K562 (cell line): ENCODE measurements at regions not wholly inside any gene's neighbourhood (a gene's known extent, or its start where the extent isn't known, plus 50 kb on each side); places are given as distances from the start of the nearest gene placed in this dataset.

ENCODE experiments used
- ATAC-seq: fragments of 200-7000 bp; cut with Tn5 transposase; 3 replicates; pipeline ENCODE4 v1.9.1; 2020; ENCODE audit warnings: moderate library complexity
- BruUV-seq: library from RNA; stranded (reverse); fragments of 400-500 nt; replicated peaks from 2 replicates; lab custom pipeline; 2021; lab: Mats Ljungman, UMichigan
- CTCF ChIA-PET: fragments of 300-600 bp; formaldehyde crosslinking; extraction: SDS; loops from one replicate; lab custom pipeline; 2021; ENCODE audit warnings: low intra/inter-chr PET ratio; lab: Yijun Ruan, JAX
- POLR2A ChIA-PET: fragments of 300-600, 350-650 bp; sonication (Branson Sonifier 250); formaldehyde crosslinking; extraction: SDS; loops from one replicate; lab custom pipeline; 2021; ENCODE audit warnings: antibody characterized with exemption, inconsistent platforms; lab: Yijun Ruan, JAX
- DNase-seq, 4 experiments: peaks; one replicate each; pipeline versions ENCODE4 v3.0.0 to v3.0.0-alpha.2; 2011 to 2018; ENCODE audit warnings: low spot score in 3 of 4, mixed read lengths in 3 of 4; ENCODE audit errors: extremely low read depth in 1 of 4
- FAIRE-seq: peaks from 2 replicates; lab custom pipeline; 2011; peaks lifted over from hg19 to GRCh38; lab: Jason Lieb, UNC
- H2AFZ ChIP-seq: 2 replicates; pipeline ENCODE4 v1.6.0; 2011; ENCODE audit warnings: low read depth, low read length, control low read depth, inconsistent platforms
- H3K27ac ChIP-seq: fragments of 200-600 bp; 3 replicates; pipeline ENCODE4 v1.8.0; 2011; ENCODE audit warnings: low read depth, mild to moderate bottlenecking, control low read depth, inconsistent platforms, low read length, moderate library complexity, mixed read lengths; ENCODE audit errors: extremely low read depth
- H3K27me3 ChIP-seq, 2 experiments: fragments of 300-600 bp in 1 of 2; 2 replicates in 1 of 2; 3 replicates in 1 of 2; pipeline versions ENCODE4 v1.6.0 to v1.8.0; 2011; ENCODE audit warnings: inconsistent platforms in 2 of 2, low read length in 2 of 2, mild to moderate bottlenecking in 1 of 2, mixed read lengths in 1 of 2, moderate library complexity in 1 of 2; ENCODE audit not compliant: control insufficient read depth in 2 of 2, insufficient read depth in 2 of 2
- H3K36me3 ChIP-seq: fragments of 300-600 bp; 3 replicates; pipeline ENCODE4 v1.8.0; 2011; ENCODE audit warnings: mild to moderate bottlenecking, low read length, inconsistent platforms; ENCODE audit not compliant: control insufficient read depth, insufficient read depth
- H3K4me1 ChIP-seq, 2 experiments: fragments of 200-600 bp in 1 of 2; replicated peaks in 1 of 2; 2 replicates in 1 of 2; 3 replicates in 1 of 2; pipeline versions ENCODE4 v1.5.1 to v1.8.0; 2011; ENCODE audit warnings: inconsistent platforms in 2 of 2, low read length in 2 of 2, mild to moderate bottlenecking in 1 of 2, mixed read lengths in 1 of 2, moderate library complexity in 1 of 2; ENCODE audit not compliant: control insufficient read depth in 2 of 2, insufficient read depth in 2 of 2
- H3K4me2 ChIP-seq: 2 replicates; pipeline ENCODE4 v1.6.1; 2011; ENCODE audit warnings: low read length, control low read depth, inconsistent platforms, mixed read lengths; ENCODE audit not compliant: insufficient read depth
- H3K4me3 ChIP-seq: fragments of 200-600 bp; sonication (generic), shearing (Covaris generic); 2 replicates; pipeline ENCODE4 v1.5.1; 2016; ENCODE audit warnings: control low read depth, inconsistent platforms
- H3K79me2 ChIP-seq: fragments of 200-600 bp; 3 replicates; pipeline ENCODE4 v1.8.0; 2011; ENCODE audit warnings: low read length, inconsistent platforms; ENCODE audit not compliant: control insufficient read depth, insufficient read depth
- H3K9ac ChIP-seq, 2 experiments: 2 replicates each; pipeline versions ENCODE4 v1.6.0 to v1.6.1; 2011; ENCODE audit warnings: low read depth in 2 of 2, low read length in 2 of 2, control low read depth in 1 of 2, inconsistent platforms in 1 of 2, mild to moderate bottlenecking in 1 of 2, mixed read lengths in 1 of 2; ENCODE audit not compliant: insufficient read depth in 1 of 2
- H3K9me1 ChIP-seq: one replicate; pipeline ENCODE4 v1.6.0; 2011; ENCODE audit warnings: inconsistent platforms, mild to moderate bottlenecking, low read length, moderate library complexity; ENCODE audit not compliant: control insufficient read depth, insufficient read depth
- H3K9me3 ChIP-seq: replicated peaks from 2 replicates; pipeline ENCODE4 v1.5.1; 2011; ENCODE audit warnings: low read depth, low read length, inconsistent platforms; ENCODE audit not compliant: control insufficient read depth, insufficient read depth
- H4K20me1 ChIP-seq: replicated peaks from 2 replicates; pipeline ENCODE4 v1.6.1; 2011; ENCODE audit warnings: low read length, inconsistent platforms, mixed read lengths; ENCODE audit not compliant: control insufficient read depth, insufficient read depth
- BDP1 ChIP-seq: IDR thresholded peaks from 3 replicates; pipeline ENCODE4 v1.6.1; 2011; ENCODE audit not compliant: insufficient read length, insufficient read depth
- HOMEZ ChIP-seq: fragments of 250-450 bp; sonication (Bioruptor Pico); IDR thresholded peaks from 2 replicates; pipeline ENCODE4 v1.4.0; 2020; ENCODE audit warnings: mild to moderate bottlenecking, moderate library complexity
- KHSRP ChIP-seq: fragments of 450-650 bp; IDR thresholded peaks from 2 replicates; pipeline ENCODE4 v1.6.1; 2017
- PML ChIP-seq: IDR thresholded peaks from 2 replicates; pipeline ENCODE4 v1.6.1; 2012; ENCODE audit warnings: low read length, inconsistent platforms
- PREB ChIP-seq: sonication (generic); formaldehyde crosslinking; IDR thresholded peaks from 2 replicates; pipeline ENCODE4 v1.8.1; 2023; ENCODE audit warnings: mild to moderate bottlenecking, missing genetic modification reagents
- PURB ChIP-seq: sonication (generic); formaldehyde crosslinking; IDR thresholded peaks from 2 replicates; pipeline ENCODE4 v1.9.0; 2021; ENCODE audit warnings: low read depth, mild to moderate bottlenecking, missing genetic modification reagents
- RFX1 ChIP-seq: fragments of 450-650 bp; IDR thresholded peaks from 2 replicates; pipeline ENCODE4 v1.6.1; 2016; ENCODE audit warnings: mild to moderate bottlenecking, moderate library complexity
- SMARCB1 ChIP-seq: IDR thresholded peaks from 2 replicates; pipeline ENCODE4 v1.6.1; 2011; ENCODE audit warnings: improper control_type of control experiment, low read depth; ENCODE audit not compliant: insufficient read length
- TFAM ChIP-seq: fragments of 250-450 bp; sonication (Bioruptor Pico); conservative IDR thresholded peaks from 2 replicates; pipeline ENCODE4 v1.5.0; 2021; ENCODE audit warnings: mild to moderate bottlenecking, moderate library complexity
- ZNF140 ChIP-seq: fragments of 250-450 bp; sonication (Bioruptor Pico); IDR thresholded peaks from 2 replicates; pipeline ENCODE4 v1.8.0; 2021; ENCODE audit warnings: moderate library complexity, mild to moderate bottlenecking, inconsistent platforms
- ZNF41 ChIP-seq: fragments of 250-450 bp; sonication (Bioruptor Pico); conservative IDR thresholded peaks from 2 replicates; pipeline ENCODE4 v1.4.0; 2020; ENCODE audit warnings: mild to moderate bottlenecking
- ZNF431 ChIP-seq: sonication (generic); formaldehyde crosslinking; IDR thresholded peaks from 2 replicates; pipeline ENCODE4 v1.8.0; 2022; ENCODE audit warnings: mild to moderate bottlenecking, missing genetic modification reagents
- ZNF740 ChIP-seq, 3 experiments: fragments of 200-800 bp in 1 of 3; sonication (Bioruptor generic) in 1 of 3; sonication (generic) in 1 of 3; formaldehyde crosslinking in 1 of 3; IDR thresholded peaks; 2 replicates each; pipeline versions ENCODE4 v1.6.1 to v1.8.0; 2016 to 2022; ENCODE audit warnings: mild to moderate bottlenecking in 2 of 3, missing compliant biosample characterization in 2 of 3, missing genetic modification characterization in 2 of 3, missing genetic modification reagents in 1 of 3
- WGBS: fragments of 100-300 bp; shearing (Covaris generic); methylation state at CpG from one replicate; pipeline ENCODE4 v1.1.6; 2016; ENCODE audit warnings: low coverage, mixed read lengths; ENCODE audit not compliant: insufficient coverage; ENCODE audit errors: missing lambda C conversion rate; 5-methylcytosine and 5-hydroxymethylcytosine counted together
- in situ Hi-C: fragments of 300-500 bp; cut with MboI; formaldehyde crosslinking; loops from 4 replicates; pipeline ENCODE4 v1.15.0; 2018; ENCODE audit warnings: inconsistent platforms, mixed read lengths
- intact Hi-C: fragments of 100-400 bp; cut with micrococcal nuclease; formaldehyde crosslinking; loops from 2 replicates; pipeline ENCODE4 v1.14.2; 2022

- Histone ChIP-seq H3K4me2 (no peak overlapping the region), H3K9ac (no peak overlapping the region), H3K4me3 (no peak overlapping the region), H3K9me3 (0 out of 2 replicates have a peak, but pooled peaks cover 3% of the 10 kb centered on the region), H3K27me3 (no peaks in the 10 kb centered on the region), H3K4me1 (no peaks in the 10 kb centered on the region), H3K79me2 (no peaks in the 10 kb centered on the region), H3K27ac (no peak overlapping the region), H3K36me3 (no peaks in the 10 kb centered on the region), H4K20me1 (no peaks in the 10 kb centered on the region), H2AFZ (no peak overlapping the region), H3K9me1 (no peaks in the 10 kb centered on the region)
- intact Hi-C loops (no loop called here), in situ Hi-C loops (no loop called here)
- no peak for FAIRE-seq
- DNase-seq, result no peak
- TF ChIP-seq SMARCB1, result no peak
- no peak for TF ChIP-seq ZNF431 (CRISPR knock-in tag)
- no peak for TF ChIP-seq RFX1
- TF ChIP-seq HOMEZ (CRISPR knock-in tag), result no peak
- TF ChIP-seq ZNF740 (CRISPR knock-in tag; IDR thresholded peaks at IDR 0.05), result no peak
- no peak for TF ChIP-seq ZNF740 (tag; IDR thresholded peaks at IDR 0.05)
- no peak for TF ChIP-seq KHSRP
- TF ChIP-seq ZNF140 (CRISPR knock-in tag), result no peak
- TF ChIP-seq PURB, result no peak
- TF ChIP-seq BDP1, result no peak
- no peak for TF ChIP-seq PREB
- no peak for TF ChIP-seq TFAM (CRISPR knock-in tag)
- TF ChIP-seq PML, result no peak
- no peak for TF ChIP-seq ZNF41 (CRISPR knock-in tag)
- 0% methylated on average over 1 of the region's 1 CpG for WGBS
- ChIA-PET CTCF (no interaction called here), POLR2A (no interaction called here)
- no TSS peak for BruUV-seq
- ATAC-seq, result no peak
These were observed 405.8 kb upstream of the GOLIM4 start for GRCh38 chr3:168501570-168501969.
